Prostate gland (tissue), 2 donors: ENCODE measurements at regions not wholly inside any gene's neighbourhood (a gene's known extent, or its start where the extent isn't known, plus 50 kb on each side); places are given as distances from the start of the nearest gene placed in this dataset.

Source experiments
- POLR2A ChIP-seq: fragments of 450-650 bp; IDR thresholded peaks from one replicate; pipeline ENCODE4 v1.6.1; 2016; ENCODE audit warnings: antibody characterized with exemption, mild to moderate bottlenecking
- POLR2AphosphoS5 ChIP-seq: sonication (generic); formaldehyde crosslinking; IDR thresholded peaks from one replicate; pipeline ENCODE4 v1.6.1; 2017; ENCODE audit warnings: antibody characterized with exemption
- TF ChIP-seq, protein P1 (sequence below), 4 experiments: fragments of 200-600 bp in 2 of 4; fragments of 450-650 bp in 2 of 4; sonication (generic) in 2 of 4; IDR thresholded peaks; 1 replicate in 3 of 4; 2 replicates in 1 of 4; pipeline ENCODE4 v1.5.1; 2016 to 2019; ENCODE audit warnings: antibody characterized with exemption in 4 of 4, mild to moderate bottlenecking in 2 of 4, moderate library complexity in 2 of 4

DNA sequence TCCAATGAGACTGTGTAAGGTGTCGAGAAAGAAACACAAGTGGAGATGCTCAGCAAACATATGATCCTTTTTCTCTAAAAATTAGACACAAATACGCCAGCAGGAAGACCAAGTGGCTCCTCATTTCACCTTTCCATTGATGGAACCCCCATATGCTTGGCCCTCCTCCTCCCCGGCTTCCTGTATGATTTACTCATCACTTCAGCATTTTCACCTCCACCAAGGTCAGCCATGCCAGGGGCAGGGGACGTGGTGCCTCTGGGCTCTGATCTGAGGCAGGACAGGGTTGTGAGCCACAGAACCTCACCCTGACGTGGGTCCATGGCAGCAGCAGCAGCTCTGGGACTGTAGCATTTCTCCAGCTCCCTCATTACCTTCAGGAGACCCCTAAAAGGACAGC is 116.8 kb upstream of the PFKP start:
- TF ChIP-seq, protein P1, sequence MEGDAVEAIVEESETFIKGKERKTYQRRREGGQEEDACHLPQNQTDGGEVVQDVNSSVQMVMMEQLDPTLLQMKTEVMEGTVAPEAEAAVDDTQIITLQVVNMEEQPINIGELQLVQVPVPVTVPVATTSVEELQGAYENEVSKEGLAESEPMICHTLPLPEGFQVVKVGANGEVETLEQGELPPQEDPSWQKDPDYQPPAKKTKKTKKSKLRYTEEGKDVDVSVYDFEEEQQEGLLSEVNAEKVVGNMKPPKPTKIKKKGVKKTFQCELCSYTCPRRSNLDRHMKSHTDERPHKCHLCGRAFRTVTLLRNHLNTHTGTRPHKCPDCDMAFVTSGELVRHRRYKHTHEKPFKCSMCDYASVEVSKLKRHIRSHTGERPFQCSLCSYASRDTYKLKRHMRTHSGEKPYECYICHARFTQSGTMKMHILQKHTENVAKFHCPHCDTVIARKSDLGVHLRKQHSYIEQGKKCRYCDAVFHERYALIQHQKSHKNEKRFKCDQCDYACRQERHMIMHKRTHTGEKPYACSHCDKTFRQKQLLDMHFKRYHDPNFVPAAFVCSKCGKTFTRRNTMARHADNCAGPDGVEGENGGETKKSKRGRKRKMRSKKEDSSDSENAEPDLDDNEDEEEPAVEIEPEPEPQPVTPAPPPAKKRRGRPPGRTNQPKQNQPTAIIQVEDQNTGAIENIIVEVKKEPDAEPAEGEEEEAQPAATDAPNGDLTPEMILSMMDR (IDR thresholded peaks at IDR 0.05), result no peak
- TF ChIP-seq POLR2A (no peak), POLR2AphosphoS5 (no peak)
